A549 (cell line): ENCODE measurements at regions not wholly inside any gene's neighbourhood (a gene's known extent, or its start where the extent isn't known, plus 50 kb on each side); places are given as distances from the start of the nearest gene placed in this dataset.

Source experiments
- ATAC-seq, 2 experiments: fragments of 200-7000 bp in 1 of 2; fragments of >200 bp in 1 of 2; cut with Nextera tagmentation in 1 of 2; cut with Tn5 transposase in 1 of 2; 3 replicates each; pipeline versions ENCODE4 v1.8.0 to v1.9.1; 2018 to 2020; ENCODE audit warnings: mild to moderate bottlenecking in 1 of 2, moderate library complexity in 1 of 2
- CTCF ChIA-PET: fragments of 300-600 bp; sonication (Branson Sonifier 250); formaldehyde crosslinking; extraction: SDS; loops from one replicate; lab custom pipeline; 2021; ENCODE audit warnings: antibody characterized with exemption, inconsistent platforms; lab: Yijun Ruan, JAX
- POLR2A ChIA-PET: fragments of 350-600 bp; formaldehyde crosslinking; extraction: SDS; loops from one replicate; lab custom pipeline; 2021; ENCODE audit warnings: antibody characterized with exemption, inconsistent platforms; lab: Yijun Ruan, JAX
- DNase-seq, 2 experiments: peaks; one replicate each; pipeline versions ENCODE4 v3.0.0 to v3.0.0-alpha.2; 2011 to 2016; ENCODE audit warnings: low read depth in 1 of 2, low spot score in 1 of 2
- FAIRE-seq: peaks from 2 replicates; lab custom pipeline; 2011; peaks lifted over from hg19 to GRCh38; lab: Jason Lieb, UNC
- H3K27ac ChIP-seq, 2 experiments: fragments of >200 bp; sonication (Bioruptor Twin); formaldehyde crosslinking; 3 replicates each; pipeline ENCODE4 v1.5.1; 2016 to 2017
- H3K4me1 ChIP-seq: fragments of >200 bp; sonication (Bioruptor Twin); formaldehyde crosslinking; 3 replicates; pipeline ENCODE4 v1.6.1; 2016
- H3K4me2 ChIP-seq: fragments of >200 bp; sonication (Bioruptor Twin); formaldehyde crosslinking; 3 replicates; pipeline ENCODE4 v1.6.1; 2016
- H3K4me3 ChIP-seq: fragments of >200 bp; sonication (Bioruptor Twin); formaldehyde crosslinking; 3 replicates; pipeline ENCODE4 v1.5.1; 2016
- H3K9me3 ChIP-seq: fragments of >200 bp; sonication (Bioruptor Twin); formaldehyde crosslinking; 3 replicates; pipeline ENCODE4 v1.6.1; 2016
- BHLHE40 ChIP-seq: IDR thresholded peaks from 2 replicates; pipeline ENCODE4 v1.6.1; 2012; ENCODE audit warnings: low read depth, low read length, inconsistent platforms
- CBX2 ChIP-seq: fragments of 200-600 bp; sonication (generic); IDR thresholded peaks from 2 replicates; pipeline ENCODE4 v1.6.1; 2016; ENCODE audit warnings: low read depth, mild to moderate bottlenecking, borderline replicate concordance
- CBX8 ChIP-seq: fragments of 200-600 bp; sonication (generic); IDR thresholded peaks from 2 replicates; pipeline ENCODE4 v1.6.1; 2016
- FOSL2 ChIP-seq, 2 experiments: fragments of 450-650 bp in 1 of 2; fragments of >200 bp in 1 of 2; sonication (Bioruptor Twin) in 1 of 2; formaldehyde crosslinking; IDR thresholded peaks; 2 replicates each; pipeline versions ENCODE4 v1.5.0 to v1.6.1; 2016 to 2020; ENCODE audit warnings: mild to moderate bottlenecking in 1 of 2, moderate library complexity in 1 of 2
- GATA3 ChIP-seq: IDR thresholded peaks from 2 replicates; pipeline ENCODE4 v1.6.1; 2012; ENCODE audit warnings: borderline replicate concordance
- HDAC2 ChIP-seq: fragments of 200-600 bp; sonication (generic); IDR thresholded peaks from 2 replicates; pipeline ENCODE4 v1.6.1; 2016
- HEYL ChIP-seq: fragments of 250-450 bp; sonication (Bioruptor Pico); IDR thresholded peaks from 2 replicates; pipeline ENCODE4 v1.8.0; 2021; ENCODE audit warnings: mild to moderate bottlenecking, moderate library complexity
- HOXA7 ChIP-seq: fragments of 250-450 bp; sonication (Bioruptor Pico); IDR thresholded peaks from 2 replicates; pipeline ENCODE4 v1.5.0; 2020; ENCODE audit warnings: mild to moderate bottlenecking, moderate library complexity
- JUN ChIP-seq, 2 experiments: fragments of >200 bp; sonication (Bioruptor Twin); formaldehyde crosslinking; IDR thresholded peaks; 2 replicates in 1 of 2; 3 replicates in 1 of 2; pipeline ENCODE4 v1.6.1; 2016 to 2017
- KDM5A ChIP-seq: fragments of 200-600 bp; sonication (generic); IDR thresholded peaks from 2 replicates; pipeline ENCODE4 v1.6.1; 2016; ENCODE audit warnings: antibody characterized with exemption, mild to moderate bottlenecking
- MAZ ChIP-seq: fragments of 150-350 bp; IDR thresholded peaks from 2 replicates; pipeline ENCODE4 v1.6.1; 2014; ENCODE audit warnings: antibody characterized with exemption, low read depth, low read length, borderline replicate concordance
- NFE2L2 ChIP-seq: fragments of 150-350 bp; conservative IDR thresholded peaks from 2 replicates; pipeline ENCODE4 v1.6.1; 2014; ENCODE audit warnings: low read length
- NPAS2 ChIP-seq: fragments of 250-450 bp; sonication (Bioruptor Pico); IDR thresholded peaks from 2 replicates; pipeline ENCODE4 v1.8.0; 2022; ENCODE audit warnings: mild to moderate bottlenecking, moderate library complexity, borderline replicate concordance
- NR3C1 ChIP-seq: fragments of >200 bp; sonication (Bioruptor Twin); formaldehyde crosslinking; IDR thresholded peaks from 3 replicates; pipeline ENCODE4 v1.6.1; 2017
- RARB ChIP-seq: fragments of 250-450 bp; sonication (Bioruptor Pico); IDR thresholded peaks from 2 replicates; pipeline ENCODE4 v1.8.0; 2021; ENCODE audit warnings: mild to moderate bottlenecking, moderate library complexity
- SMC3 ChIP-seq: fragments of >200 bp; sonication (Bioruptor Twin); formaldehyde crosslinking; IDR thresholded peaks from 3 replicates; pipeline ENCODE4 v1.6.1; 2018; ENCODE audit warnings: inconsistent platforms
- TP53 ChIP-seq: fragments of 250-450 bp; sonication (Bioruptor Pico); IDR thresholded peaks from 2 replicates; pipeline ENCODE4 v1.5.0; 2021; ENCODE audit warnings: mild to moderate bottlenecking, moderate library complexity
- ZC3H11A ChIP-seq: fragments of 450-650 bp; IDR thresholded peaks from 2 replicates; pipeline ENCODE4 v1.6.1; 2014; ENCODE audit warnings: antibody characterized with exemption, mild to moderate bottlenecking
- ZFP36 ChIP-seq: fragments of 450-650 bp; IDR thresholded peaks from 2 replicates; pipeline ENCODE4 v1.6.1; 2014; ENCODE audit warnings: borderline replicate concordance; ENCODE audit not compliant: partially characterized antibody
- ZNF302 ChIP-seq: fragments of 250-450 bp; sonication (Bioruptor Pico); IDR thresholded peaks from 2 replicates; pipeline ENCODE4 v1.9.0; 2021; ENCODE audit warnings: inconsistent platforms, mild to moderate bottlenecking, moderate library complexity
- WGBS: methylation state at CpG from one replicate; pipeline ENCODE4 v1.1.6; 2017; ENCODE audit errors: missing lambda C conversion rate; 5-methylcytosine and 5-hydroxymethylcytosine counted together
- TF ChIP-seq, protein P1 (sequence below): fragments of 200-600 bp; sonication (generic); IDR thresholded peaks from 2 replicates; pipeline ENCODE4 v1.6.1; 2016; ENCODE audit warnings: antibody characterized with exemption, mild to moderate bottlenecking, moderate library complexity
- TF ChIP-seq, protein P2 (sequence below): fragments of 250-450 bp; sonication (Bioruptor Pico); IDR thresholded peaks from 2 replicates; pipeline ENCODE4 v1.5.0; 2020; ENCODE audit warnings: low read depth, mild to moderate bottlenecking, moderate library complexity
- TF ChIP-seq, protein P3 (sequence below): fragments of >200 bp; sonication (Bioruptor Twin); formaldehyde crosslinking; IDR thresholded peaks from 3 replicates; pipeline ENCODE4 v1.5.1; 2016
- TF ChIP-seq, protein P4 (sequence below): IDR thresholded peaks from 2 replicates; pipeline ENCODE4 v1.6.1; 2012
- TF ChIP-seq, protein P5 (sequence below): fragments of >200 bp; sonication (Bioruptor Twin); formaldehyde crosslinking; IDR thresholded peaks from 3 replicates; pipeline ENCODE4 v1.6.1; 2016

DNA sequence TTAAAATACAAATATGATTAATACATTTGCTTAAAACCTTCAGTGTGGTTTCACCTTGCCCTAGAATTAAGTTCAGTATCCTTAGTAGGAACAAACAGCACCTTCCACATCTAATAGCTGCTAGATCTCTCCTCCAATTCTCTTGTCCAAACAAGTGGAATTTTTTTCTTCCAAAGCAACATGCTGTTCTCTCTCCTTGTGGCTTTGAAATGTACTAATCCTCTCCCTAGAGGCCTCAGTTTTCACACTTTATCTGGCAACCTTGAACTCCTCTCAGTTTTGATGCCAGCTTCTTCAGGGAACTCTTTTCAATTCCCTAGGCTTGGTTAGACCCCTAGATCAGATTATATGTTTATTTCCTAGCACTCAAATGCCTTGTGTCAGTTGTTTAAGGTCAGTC lies 87.0 kb downstream of the GLUL start:
- TF ChIP-seq NPAS2 (CRISPR knock-in tag) (no peak), JUN (IDR thresholded peaks at IDR 0.05) (no peak), MAZ (no peak)
- no peak for FAIRE-seq
- no peak overlapping the region for H3K27ac ChIP-seq
- H3K4me1 ChIP-seq, result no peaks in the 10 kb centered on the region
- no peak overlapping the region for H3K4me3 ChIP-seq
- CTCF ChIA-PET, result interaction anchor here (0.6 to 0.8 kb wide), 2 partner anchors 92 to 885 kb away, joined by 3 to 4 read pairs; no protein-coding TSS in a partner anchor
- DNase-seq, result no peak
- H3K4me2 ChIP-seq, result no peak overlapping the region
- no peak for ATAC-seq
- H3K9me3 ChIP-seq, result no peaks in the 10 kb centered on the region
- POLR2A ChIA-PET, result no interaction called here

DNA sequence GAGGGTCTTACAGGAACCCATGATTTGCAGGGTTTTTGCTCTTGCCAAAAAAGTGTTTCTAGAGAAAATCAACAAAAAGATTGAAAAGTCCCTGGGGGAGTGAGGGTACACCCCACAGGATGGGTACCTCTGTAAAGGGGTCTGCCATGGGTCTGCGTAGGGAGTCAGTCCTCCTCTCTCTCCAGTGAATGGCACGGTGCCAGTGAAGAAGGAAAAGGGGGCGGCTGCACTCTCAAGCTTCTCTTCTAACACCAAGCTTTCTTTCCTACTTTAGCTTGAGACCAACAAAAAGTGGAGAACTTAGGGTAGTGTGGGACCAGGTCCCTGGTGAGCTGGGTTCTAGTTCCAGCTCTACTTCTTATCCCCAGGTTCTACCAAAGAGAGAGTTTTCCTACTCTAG lies 87.4 kb downstream of the GLUL start:
- H3K27ac ChIP-seq, result no peak overlapping the region
- FAIRE-seq (no peak), ATAC-seq (no peak), DNase-seq (no peak)
- H3K9me3 ChIP-seq, result no peaks in the 10 kb centered on the region
- no peak overlapping the region for H3K4me2 ChIP-seq
- CTCF ChIA-PET, result interaction anchor here (0.6 to 0.8 kb wide), 2 partner anchors 93 to 884 kb away, joined by 3 to 4 read pairs; no protein-coding TSS in a partner anchor
- H3K4me1 ChIP-seq, result no peaks in the 10 kb centered on the region
- TF ChIP-seq, protein P1, sequence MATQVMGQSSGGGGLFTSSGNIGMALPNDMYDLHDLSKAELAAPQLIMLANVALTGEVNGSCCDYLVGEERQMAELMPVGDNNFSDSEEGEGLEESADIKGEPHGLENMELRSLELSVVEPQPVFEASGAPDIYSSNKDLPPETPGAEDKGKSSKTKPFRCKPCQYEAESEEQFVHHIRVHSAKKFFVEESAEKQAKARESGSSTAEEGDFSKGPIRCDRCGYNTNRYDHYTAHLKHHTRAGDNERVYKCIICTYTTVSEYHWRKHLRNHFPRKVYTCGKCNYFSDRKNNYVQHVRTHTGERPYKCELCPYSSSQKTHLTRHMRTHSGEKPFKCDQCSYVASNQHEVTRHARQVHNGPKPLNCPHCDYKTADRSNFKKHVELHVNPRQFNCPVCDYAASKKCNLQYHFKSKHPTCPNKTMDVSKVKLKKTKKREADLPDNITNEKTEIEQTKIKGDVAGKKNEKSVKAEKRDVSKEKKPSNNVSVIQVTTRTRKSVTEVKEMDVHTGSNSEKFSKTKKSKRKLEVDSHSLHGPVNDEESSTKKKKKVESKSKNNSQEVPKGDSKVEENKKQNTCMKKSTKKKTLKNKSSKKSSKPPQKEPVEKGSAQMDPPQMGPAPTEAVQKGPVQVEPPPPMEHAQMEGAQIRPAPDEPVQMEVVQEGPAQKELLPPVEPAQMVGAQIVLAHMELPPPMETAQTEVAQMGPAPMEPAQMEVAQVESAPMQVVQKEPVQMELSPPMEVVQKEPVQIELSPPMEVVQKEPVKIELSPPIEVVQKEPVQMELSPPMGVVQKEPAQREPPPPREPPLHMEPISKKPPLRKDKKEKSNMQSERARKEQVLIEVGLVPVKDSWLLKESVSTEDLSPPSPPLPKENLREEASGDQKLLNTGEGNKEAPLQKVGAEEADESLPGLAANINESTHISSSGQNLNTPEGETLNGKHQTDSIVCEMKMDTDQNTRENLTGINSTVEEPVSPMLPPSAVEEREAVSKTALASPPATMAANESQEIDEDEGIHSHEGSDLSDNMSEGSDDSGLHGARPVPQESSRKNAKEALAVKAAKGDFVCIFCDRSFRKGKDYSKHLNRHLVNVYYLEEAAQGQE, result no peak
- TF ChIP-seq CBX8 (no peak), CBX2 (no peak), GATA3 (no peak), HDAC2 (no peak), RARB (no peak), JUN (IDR thresholded peaks at IDR 0.05) (no peak), MAZ (no peak), ZFP36 (no peak), SMC3 (no peak), BHLHE40 (no peak), ZNF302 (CRISPR knock-in tag) (no peak), HOXA7 (no peak), HEYL (CRISPR knock-in tag) (no peak), TP53 (CRISPR knock-in tag) (no peak), ZC3H11A (no peak), KDM5A (no peak), NPAS2 (CRISPR knock-in tag) (no peak)
- TF ChIP-seq, protein P2, sequence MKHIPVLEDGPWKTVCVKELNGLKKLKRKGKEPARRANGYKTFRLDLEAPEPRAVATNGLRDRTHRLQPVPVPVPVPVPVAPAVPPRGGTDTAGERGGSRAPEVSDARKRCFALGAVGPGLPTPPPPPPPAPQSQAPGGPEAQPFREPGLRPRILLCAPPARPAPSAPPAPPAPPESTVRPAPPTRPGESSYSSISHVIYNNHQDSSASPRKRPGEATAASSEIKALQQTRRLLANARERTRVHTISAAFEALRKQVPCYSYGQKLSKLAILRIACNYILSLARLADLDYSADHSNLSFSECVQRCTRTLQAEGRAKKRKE (CRISPR knock-in tag), result no peak
- TF ChIP-seq, protein P3, sequence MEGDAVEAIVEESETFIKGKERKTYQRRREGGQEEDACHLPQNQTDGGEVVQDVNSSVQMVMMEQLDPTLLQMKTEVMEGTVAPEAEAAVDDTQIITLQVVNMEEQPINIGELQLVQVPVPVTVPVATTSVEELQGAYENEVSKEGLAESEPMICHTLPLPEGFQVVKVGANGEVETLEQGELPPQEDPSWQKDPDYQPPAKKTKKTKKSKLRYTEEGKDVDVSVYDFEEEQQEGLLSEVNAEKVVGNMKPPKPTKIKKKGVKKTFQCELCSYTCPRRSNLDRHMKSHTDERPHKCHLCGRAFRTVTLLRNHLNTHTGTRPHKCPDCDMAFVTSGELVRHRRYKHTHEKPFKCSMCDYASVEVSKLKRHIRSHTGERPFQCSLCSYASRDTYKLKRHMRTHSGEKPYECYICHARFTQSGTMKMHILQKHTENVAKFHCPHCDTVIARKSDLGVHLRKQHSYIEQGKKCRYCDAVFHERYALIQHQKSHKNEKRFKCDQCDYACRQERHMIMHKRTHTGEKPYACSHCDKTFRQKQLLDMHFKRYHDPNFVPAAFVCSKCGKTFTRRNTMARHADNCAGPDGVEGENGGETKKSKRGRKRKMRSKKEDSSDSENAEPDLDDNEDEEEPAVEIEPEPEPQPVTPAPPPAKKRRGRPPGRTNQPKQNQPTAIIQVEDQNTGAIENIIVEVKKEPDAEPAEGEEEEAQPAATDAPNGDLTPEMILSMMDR, result no peak
- WGBS, result 63% methylated on average over 3 of the region's 3 CpGs
- no peak overlapping the region for H3K4me3 ChIP-seq
- POLR2A ChIA-PET, result no interaction called here

DNA sequence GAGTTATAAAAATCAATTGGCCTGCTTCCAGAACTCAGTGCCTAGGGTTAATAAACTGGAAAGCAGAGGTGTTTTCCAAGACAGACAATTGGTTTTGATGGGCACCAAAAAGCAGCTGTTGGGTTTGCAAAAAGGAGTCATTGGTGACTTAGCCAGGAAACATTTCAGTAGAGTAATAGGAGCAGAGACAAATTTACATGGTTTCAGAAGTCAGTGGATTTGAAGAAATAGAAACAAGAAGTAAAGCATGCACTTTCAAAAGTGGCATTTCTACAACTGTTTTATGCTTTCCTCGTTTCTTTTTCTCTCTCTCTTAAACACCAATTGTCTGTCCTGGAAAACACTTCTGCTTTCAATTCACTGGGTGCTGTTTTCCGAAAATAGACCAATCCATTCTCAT lies 87.8 kb downstream of the GLUL start:
- ChIA-PET POLR2A (no interaction called here), CTCF (no interaction called here)
- H3K4me2 ChIP-seq, result no peak overlapping the region
- no peaks in the 10 kb centered on the region for H3K4me1 ChIP-seq
- WGBS, result 36% methylated on average over 2 of the region's 2 CpGs
- ATAC-seq (no peak), FAIRE-seq (no peak), DNase-seq (no peak)
- no peak for TF ChIP-seq FOSL2 (IDR thresholded peaks at IDR 0.05)
- no peak for TF ChIP-seq FOSL2 (CRISPR knock-in tag; IDR thresholded peaks at IDR 0.05)
- TF ChIP-seq ZFP36, result no peak
- TF ChIP-seq, protein P4, sequence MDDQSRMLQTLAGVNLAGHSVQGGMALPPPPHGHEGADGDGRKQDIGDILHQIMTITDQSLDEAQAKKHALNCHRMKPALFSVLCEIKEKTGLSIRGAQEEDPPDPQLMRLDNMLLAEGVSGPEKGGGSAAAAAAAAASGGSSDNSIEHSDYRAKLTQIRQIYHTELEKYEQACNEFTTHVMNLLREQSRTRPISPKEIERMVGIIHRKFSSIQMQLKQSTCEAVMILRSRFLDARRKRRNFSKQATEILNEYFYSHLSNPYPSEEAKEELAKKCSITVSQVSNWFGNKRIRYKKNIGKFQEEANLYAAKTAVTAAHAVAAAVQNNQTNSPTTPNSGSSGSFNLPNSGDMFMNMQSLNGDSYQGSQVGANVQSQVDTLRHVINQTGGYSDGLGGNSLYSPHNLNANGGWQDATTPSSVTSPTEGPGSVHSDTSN, result no peak
- TF ChIP-seq, protein P5, sequence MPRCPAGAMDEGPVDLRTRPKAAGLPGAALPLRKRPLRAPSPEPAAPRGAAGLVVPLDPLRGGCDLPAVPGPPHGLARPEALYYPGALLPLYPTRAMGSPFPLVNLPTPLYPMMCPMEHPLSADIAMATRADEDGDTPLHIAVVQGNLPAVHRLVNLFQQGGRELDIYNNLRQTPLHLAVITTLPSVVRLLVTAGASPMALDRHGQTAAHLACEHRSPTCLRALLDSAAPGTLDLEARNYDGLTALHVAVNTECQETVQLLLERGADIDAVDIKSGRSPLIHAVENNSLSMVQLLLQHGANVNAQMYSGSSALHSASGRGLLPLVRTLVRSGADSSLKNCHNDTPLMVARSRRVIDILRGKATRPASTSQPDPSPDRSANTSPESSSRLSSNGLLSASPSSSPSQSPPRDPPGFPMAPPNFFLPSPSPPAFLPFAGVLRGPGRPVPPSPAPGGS, result no peak
- TF ChIP-seq NR3C1, result no peak
- TF ChIP-seq NFE2L2, result no peak
- no peaks in the 10 kb centered on the region for H3K9me3 ChIP-seq
- no peak overlapping the region for H3K27ac ChIP-seq
- H3K4me3 ChIP-seq, result no peak overlapping the region
